Activated CD4-positive, alpha-beta T cell treated with anti-CD3 and anti-CD28 coated beads for 1 hour (primary cell): ENCODE measurements at regions not wholly inside any gene's neighbourhood (a gene's known extent, or its start where the extent isn't known, plus 50 kb on each side); places are given as distances from the start of the nearest gene placed in this dataset.
"Not testable (repeated sequence)": the region's sequence is repeated elsewhere in the genome, so short reads cannot be mapped to it uniquely, and the experiment has no call there.

Experiments used
- DNase-seq: peaks from one replicate; pipeline ENCODE4 v3.0.0-alpha.2; 2020

DNA sequence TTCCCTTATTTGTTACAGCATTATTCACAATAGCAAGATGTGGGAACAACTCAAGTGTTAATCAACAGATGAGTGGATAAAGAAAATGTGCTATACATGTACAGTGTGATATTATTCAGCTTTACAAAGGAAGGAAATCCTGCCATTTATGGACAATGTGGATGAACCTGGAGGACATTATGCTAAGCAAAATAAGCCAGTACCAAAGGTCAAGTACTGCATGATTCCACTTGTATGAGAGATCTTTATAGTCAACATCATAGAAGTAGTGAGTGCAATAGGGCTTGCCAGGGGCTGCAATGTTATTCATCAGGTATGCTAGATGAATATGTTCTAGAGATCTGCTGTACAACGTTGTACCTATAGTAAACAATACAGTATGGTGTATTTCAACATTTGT, 138.5 kb upstream of the AGR3 start:
- no peak for DNase-seq

DNA sequence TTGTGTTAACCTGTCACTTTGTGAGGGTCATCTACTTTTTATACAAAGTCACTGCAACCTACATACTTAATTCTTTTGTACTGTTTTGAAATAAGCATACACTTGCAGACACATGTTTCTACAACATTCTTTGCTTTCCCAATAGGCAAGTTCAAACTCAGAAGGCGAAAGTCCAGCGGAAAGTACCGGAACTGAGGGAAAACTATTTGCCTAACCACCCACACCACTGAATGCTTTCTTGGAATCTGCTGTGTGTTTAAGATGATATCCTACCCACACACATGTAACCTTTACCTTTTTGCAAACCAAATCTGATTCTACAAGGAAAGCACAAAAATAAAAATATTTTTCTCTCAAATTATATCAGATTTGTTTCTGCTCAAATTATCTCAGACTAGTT, 139.4 kb upstream of the AGR3 start:
- no peak for DNase-seq

DNA sequence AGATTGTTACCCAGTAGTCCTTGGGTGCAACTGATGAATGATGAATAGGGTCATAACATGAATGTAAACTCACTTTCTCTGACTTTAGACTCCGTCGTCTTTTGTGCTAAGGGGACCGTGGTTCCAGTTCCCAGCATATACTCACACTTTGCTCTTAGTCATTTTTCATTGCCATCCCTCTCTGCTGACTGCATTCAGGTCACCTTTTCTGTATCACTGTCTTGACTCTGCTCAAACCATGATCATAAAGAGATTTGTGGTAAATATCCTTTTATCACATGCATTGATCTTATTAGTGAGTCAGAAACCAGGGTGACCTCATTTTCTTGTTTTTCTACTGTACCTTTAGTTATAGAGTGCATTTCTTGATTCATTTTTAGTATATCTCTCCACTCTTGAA, 141.1 kb upstream of the AGR3 start:
- no peak for DNase-seq

DNA sequence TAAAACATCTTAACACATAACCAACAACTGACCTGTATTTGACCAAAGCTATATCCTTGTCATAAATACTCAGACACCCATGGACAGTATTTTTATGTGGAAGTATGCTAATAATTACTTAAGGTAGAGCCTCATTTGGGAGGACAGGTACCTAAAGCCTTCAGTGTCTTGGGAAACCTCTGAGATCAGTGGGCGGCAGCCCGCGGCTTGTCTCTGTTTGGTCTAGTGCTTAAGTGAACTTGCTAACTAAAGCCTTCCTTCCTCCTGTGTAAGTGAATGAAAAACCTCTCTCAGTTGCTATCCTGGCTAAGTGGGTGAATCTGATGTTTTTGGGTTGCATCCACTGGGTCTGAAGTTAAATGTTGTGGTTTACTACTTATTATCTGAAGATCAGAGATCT, 144.5 kb upstream of the AGR3 start:
- no peak for DNase-seq

DNA sequence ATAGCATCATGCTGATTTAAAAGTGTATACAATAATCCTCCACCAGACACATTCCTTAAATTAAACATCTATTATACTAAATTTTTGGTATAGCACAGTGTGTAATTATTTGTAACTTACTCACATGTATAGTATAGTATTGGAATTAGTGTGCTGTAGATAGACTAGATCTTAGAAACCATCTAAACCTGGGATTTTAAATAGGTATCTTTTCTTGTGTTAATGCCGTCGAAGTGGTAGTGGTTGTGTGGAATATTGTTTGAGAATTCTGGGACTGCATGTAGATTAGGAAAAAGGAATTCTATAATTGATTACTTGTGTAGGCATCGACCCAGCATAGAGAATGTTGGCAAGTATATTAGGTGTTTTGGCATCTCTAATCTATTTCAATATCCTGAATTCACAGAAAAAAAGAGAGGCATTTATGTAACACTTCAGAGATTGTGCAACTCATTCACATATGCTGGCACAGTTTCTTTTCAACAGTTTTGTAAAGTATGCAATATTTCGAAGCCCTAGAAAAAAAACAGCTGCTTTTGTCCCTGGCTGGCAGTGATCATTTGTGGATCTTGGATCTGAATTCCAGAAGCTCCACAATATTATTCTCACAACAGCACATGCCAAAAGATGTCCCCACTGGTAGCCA, 145.5 kb upstream of the AGR3 start:
- no peak for DNase-seq

DNA sequence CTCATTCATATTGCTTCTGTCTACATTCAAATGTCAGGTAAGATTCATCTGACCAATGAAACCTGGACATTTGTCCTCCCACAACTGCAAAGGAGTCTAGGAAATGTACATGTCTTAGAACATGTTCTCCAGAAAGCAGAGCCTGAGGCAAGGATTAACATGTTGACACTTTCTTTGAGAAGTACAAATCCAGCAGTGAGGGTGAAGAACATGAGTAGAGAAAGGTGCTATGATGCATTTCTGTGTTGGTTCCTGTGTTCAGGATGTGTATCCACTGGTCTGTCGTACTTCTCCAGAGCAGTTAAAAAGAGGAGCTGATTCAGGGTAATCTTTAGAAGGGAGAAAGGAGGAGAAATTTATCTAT, 146.0 kb upstream of the AGR3 start:
- DNase-seq = no peak

DNA sequence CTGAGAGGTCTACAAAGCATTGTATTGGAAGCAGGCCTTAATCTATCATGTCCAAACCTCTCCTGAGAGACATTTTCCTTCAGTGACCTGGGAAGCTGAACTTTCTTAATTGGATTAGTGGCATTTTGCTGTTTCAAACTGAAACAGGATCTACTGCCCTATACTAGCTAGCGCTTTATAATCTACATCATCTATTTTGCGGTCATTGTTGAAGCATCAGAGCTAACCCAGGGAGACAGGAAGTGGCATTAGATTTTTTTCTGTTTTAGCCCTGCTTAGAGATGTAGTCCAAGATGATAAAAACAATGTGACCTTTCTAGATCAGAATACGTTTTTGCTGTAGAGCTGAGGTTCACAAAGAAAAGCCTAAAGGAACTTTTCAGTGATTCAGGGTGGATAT, 147.4 kb upstream of the AGR3 start:
- DNase-seq = no peak

DNA sequence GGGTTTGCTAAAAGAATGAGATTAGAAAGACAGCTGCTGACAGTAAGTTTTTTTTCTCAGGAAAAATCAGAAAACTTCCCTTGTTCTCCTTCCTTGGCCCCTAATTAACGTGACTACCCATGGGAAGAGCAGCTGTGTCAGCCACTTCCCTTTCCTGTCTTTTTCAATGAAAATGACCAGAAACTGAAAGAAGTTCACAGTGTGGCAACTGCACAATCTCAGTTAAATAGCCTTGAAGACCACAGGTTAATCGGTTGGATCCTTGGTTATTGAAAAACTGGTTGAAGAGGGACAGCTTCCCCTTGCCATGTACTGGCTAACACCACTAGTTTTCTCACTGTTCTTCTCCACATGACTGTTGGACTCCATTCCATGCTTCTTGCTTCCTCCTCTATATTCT, 148.8 kb upstream of the AGR3 start:
- DNase-seq = no peak

DNA sequence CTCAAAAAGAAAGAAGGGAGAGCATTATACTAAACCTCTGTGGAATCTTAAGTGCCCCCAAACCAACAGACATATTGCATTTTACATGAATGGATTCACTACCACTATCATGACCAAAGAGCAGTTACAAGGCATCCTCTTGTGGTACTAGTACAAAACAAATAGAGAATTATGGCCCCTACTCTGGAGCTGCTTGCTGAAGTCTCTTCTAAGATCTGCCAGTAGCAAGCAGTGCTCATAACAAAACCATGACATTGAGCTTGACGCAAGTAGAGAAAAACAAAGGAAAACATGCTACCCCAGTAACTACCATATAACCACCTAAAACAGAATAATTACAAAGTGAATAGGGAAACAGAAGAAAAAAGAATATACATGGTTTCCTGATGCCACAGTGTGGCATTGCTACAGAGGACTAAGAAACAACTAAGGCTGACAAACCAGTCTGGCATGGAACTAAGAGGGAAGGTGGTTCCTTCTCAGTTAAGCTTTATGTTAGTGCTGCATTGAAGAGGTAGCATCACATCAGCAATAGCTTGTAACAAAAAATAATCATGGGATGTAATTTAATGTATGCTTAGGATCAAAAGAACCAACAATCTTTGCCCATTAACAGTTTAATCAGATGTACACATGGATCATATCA, 150.2 kb upstream of the AGR3 start:
- DNase-seq = no peak

DNA sequence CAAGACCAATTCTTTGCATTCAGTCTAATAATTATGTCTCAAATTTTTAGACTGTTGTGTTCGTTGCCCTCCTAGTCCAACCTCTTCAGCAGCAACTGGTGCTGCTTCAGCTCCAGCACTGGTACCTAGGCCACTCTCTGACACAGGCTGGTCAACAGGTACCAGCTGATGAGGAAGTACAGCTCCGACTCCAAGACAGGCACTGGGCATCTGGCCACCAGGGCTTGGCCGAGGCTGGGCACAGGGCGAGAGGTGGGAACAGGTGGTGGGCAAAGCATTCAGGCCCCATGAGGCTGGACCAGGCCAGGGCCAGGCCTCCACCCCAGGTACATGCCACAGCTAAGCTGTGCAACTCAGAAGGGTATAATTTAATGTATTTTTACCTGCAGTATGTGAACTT, 151.5 kb upstream of the AGR3 start:
- DNase-seq = no peak

DNA sequence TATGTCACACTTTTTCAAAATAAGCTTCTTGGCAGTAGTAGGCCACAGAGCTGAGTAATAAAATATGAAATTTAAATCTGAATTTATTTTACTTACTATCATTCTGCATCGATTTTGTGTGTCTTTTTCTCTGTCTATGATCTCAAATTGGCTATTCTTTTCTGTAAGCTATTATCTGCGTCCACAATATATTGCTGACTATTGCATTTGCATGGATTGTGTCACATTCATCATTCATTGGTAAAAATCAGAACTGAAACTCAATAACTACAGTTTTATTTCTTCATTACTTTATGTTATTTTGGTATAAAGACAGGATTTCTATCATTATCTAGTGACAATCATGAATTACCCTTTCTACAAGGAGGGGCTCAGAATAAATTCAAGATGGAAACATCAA, 154.8 kb upstream of the AGR3 start:
- DNase-seq = no peak

DNA sequence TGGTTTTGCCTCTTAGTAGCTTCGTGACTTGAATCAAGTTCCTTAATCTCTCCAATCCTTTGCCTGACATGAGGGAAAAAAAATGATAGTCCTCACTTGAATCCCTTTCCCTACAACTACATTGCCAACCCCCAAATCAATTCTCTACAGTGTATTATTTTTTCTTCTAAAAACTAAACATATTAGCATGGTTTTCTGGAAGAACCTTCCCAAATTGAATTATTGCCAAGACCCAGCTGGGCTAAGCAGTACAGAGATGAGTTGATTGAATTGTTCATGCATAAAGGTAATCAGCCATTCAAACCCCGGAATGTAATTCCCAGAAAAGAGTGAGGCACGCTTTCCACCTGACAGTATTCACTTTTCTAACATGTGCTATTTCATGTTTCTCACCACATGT, 155.6 kb upstream of the AGR3 start:
- DNase-seq = no peak

DNA sequence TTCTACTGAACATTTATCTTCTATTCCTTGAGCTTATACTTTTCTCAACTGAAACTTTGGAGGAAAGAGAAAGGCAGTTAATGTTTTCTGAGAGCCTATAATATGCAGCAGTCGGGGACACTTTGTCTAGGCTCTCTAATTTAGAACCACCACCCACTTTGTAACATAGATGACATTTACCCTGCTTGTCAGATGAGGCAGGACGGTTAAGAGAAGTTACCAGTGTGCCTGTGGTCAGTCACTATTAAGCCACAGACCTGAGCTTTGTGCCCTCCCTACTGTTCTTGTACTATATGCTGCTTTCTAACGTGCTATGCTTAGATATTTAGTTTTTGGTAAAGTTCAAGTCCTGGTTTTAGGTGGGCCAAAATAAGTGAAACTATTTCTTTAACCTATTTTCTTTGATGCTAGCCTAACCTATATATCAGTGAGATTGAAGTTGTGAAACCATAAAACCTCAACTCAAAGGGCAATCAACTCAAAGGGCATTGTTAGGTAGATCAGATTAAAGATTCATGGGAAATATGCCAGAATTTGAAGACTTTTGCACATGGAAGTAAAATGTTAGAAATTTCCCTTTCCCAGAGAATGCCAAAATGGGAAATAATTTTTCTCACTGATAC, 156.5 kb upstream of the AGR3 start:
- DNase-seq = no peak

DNA sequence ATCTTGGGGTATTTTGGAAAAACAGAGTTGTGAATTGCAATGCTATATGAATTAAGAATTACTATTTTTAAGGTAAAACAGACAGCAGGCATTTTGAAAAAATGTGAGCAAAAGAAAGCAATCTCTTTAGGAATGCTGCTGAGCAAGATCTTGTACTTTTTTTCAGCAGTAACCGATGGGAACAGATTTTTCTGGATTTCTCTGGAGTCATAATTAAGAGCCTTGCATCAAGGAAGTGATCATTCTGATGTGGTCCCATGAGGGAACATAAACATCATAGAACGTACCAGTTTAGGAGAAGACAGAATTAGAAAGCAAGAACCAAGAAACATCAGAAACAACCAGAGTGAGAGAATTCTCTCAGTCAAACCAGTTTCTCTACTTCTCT, 157.0 kb upstream of the AGR3 start:
- no peak for DNase-seq

DNA sequence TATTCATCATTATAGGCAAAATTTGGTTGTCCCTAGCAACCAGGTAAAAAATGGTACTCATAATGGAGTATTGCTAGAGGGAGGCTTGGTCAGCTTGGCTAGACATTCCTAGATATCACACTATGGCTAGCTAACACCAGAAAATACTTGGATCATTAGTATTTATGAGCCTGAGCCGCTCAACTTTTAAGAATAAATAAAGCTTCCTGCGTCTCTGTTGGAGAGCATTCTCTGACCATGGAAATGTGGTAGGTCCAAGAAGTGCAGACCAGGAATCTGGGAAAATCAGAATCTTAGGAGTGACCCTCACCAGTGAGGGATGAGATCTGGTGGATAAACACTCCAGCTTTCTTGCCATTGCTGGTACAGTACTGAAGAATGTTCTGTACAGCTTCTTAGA, 157.6 kb upstream of the AGR3 start:
- no peak for DNase-seq

DNA sequence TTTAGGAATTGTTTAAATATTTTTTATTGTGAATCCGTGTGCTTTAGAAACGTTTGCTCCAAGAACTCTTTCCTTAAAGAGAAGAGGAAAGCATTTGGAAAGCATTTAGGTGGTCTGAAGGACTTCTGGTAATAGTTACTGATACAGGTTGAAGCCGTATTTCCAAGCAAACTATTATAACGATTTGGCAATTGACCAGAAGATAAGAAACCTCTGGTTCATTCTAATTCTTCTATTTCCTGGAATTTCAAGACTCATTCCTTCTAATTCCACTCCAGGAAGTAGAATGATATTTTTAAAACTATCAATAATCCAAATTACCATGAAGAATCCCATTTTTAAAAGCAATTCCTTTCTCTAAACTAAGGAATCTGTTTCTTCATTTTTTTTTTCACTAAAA, 158.9 kb upstream of the AGR3 start:
- DNase-seq = no peak

DNA sequence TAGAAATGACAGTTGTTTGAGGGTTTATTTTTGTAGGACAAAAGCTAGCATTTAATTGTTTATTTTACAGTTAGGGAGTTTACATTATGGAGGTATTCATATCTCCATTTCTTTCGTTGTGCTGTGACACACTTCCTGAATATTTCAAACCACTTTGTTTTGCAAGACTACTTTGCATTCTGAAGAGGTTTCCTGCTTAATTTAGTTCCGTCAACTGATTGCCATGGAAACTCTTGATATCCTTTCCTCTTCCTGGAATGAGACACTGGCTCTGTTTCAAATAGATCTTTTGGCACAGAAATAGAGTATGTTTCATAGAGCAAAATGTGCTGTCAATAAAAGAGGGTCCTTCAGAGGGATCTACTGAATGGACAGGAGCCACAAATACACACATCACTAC, 159.5 kb upstream of the AGR3 start:
- no peak for DNase-seq

DNA sequence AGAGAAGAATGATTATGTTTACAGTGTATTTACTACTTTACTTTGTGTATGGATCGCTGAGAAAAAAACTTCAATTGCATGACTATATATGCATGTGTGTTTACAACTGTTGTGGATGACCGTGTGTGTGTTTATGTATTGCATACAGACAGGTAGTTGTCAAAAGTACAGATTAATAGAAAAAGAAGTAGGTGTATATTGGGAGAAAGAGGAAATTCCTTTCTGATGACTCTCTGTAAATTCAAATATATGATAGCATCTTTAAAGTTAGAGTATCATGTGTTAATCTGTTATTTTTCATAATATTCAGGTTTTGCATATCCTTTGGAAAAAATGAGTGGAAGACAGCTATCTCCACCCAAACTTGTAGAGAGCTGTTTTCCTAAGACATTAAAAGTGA, 160.4 kb upstream of the AGR3 start:
- no peak for DNase-seq

DNA sequence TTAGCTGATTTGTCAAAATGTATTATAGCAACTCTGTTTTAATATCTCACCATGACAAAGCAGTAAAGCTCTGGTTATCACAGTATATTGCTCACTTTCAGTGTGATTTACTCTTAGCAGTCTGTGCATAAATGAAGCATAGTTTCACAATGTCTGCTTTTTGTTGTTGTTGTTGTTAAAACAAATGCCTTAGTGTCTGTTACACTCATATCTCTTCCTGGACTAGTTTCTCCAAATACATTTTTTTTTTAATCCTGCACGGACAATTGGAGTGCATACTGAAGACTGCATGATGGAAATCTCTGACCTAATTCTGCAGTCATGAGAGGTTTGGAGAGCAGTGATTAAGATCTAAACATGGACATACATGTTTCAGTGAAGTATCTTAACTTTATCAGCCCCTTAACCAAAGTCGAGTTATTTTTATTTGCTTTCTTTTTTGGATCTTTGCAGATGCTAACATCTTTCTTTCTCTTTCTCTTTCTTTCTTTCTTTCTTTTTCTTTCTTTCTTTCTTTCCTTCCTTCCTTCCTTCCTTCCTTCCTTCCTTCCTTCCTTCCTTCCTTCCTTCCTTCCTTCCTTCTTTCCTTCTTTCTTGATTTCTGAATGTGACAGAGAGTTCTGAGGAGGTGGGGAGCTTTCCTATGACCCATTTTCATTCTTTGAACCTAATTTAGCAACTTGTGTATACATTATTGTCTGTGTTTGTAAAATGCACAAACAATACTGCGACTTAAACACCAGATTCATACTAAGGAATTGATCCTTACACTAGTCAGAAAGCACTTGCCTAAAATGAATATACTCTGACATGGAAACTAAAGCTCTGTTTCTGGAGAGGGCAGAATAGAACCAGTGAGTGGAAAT, 161.5 kb upstream of the AGR3 start:
- no peak for DNase-seq

DNA sequence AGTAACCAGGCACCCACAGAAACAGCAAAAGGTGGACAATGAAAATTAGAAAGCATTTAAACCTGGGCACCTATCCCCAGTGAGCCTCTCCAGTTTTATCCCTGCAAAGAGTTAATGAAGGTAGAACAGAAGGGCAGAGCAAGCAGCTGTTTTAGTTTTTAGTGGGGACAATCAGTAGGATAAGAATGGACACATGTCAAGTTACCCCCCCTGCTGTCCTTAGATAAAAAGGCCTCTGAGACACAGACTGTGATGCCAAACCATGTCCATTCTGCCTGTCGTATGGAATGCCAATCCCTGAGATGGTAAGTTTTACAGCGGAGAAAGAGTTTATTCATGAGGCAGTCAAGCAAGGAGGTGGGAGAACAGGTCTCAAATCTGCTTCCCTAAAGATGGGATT, 162.6 kb upstream of the AGR3 start:
- no peak for DNase-seq

DNA sequence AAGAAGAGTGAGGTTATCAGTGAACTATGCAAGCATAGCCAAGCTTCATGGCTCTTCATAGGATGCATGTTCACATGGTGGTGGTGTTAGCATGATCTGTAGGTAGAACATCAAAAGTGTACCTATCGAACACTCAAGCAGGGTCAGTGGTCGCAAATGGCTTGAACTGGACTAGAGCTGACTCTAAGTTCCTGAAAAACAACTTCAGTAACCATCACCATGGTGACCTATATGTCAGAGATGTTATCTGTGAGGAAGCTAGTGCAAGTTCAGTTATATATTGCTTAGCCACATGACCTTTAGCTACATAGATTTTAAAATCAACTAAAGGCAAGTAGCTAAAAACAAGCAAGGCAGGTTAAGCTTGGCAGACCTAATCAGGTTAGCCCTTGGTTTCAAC, 163.1 kb upstream of the AGR3 start:
- no peak for DNase-seq

DNA sequence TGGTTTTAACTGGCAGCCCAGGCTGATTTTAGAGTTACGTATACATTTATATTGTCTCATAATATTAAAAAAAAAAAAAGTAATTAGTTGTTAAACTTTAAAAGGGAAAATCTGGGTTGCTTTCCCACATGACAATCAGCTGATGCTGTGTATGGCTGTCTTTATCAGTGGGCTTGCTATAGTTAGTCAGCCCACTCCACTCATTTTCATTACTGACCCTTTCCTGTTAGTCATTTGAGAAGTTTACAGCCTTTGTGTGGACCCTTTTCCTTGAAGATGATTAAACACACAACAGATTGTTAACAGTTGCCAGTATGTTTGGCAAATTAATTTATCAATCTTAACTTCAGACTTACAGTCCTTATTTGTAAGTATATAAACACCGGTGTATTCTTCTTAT, 164.5 kb upstream of the AGR3 start:
- no peak for DNase-seq

DNA sequence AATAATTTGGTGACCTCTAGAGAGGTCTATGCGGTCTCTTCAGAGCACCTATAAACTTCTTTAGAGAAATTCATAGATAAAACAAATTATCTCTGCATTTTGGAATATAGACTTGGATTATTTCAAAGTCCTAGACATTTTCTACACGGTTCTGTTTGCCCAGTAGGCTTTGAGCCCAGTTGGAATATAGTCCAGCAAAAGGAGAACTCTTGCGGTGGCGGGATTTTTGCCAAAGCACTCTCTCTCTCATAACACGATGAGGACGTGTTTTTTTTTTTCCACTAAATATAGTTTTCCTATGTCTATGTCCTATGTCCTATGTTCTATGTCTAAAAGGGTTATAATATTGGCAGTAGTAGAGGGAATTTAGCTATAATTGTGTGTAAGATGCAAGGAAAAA, 164.9 kb upstream of the AGR3 start:
- DNase-seq = no peak

DNA sequence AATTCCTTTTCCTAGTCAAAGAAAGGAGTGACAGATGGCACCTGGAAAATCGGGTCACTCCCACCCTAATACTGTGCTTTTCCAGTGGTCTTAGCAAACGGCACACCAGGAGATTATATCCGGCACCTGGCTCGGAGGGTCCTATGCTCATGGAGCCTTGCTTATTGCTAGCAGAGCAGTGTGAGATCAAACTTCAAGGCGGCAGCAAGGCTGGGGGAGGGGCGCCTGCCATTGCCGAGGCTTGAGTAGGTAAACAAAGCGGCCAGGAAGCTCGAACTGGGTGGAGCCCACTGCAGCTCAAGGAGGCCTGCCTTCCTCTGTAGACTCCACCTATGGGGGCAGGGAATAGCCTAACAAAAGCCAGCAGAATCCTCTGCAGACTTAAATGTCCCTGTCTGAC, 171.4 kb upstream of the AGR3 start:
- DNase-seq = not testable (repeated sequence)
